HCT116 (cell line): ENCODE measurements at regions not wholly inside any gene's neighbourhood (a gene's known extent, or its start where the extent isn't known, plus 50 kb on each side); places are given as distances from the start of the nearest gene placed in this dataset.

Experiments
- ATAC-seq: fragments of 200-7000 bp; cut with Tn5 transposase; 2 replicates; pipeline ENCODE4 v1.9.1; 2020; ENCODE audit warnings: mild to moderate bottlenecking, moderate library complexity
- BruUV-seq: library from RNA; stranded (reverse); fragments of 400-500 nt; replicated peaks from 2 replicates; lab custom pipeline; 2021; lab: Mats Ljungman, UMichigan
- CTCF ChIA-PET: fragments of 300-600 bp; sonication (Branson Sonifier 250); formaldehyde crosslinking; loops from one replicate; lab custom pipeline; 2021; ENCODE audit warnings: antibody characterized with exemption; lab: Charles Lee
- POLR2A ChIA-PET: fragments of 300-600, 350-600 bp; sonication (Branson Sonifier 250); formaldehyde crosslinking; loops from one replicate; lab custom pipeline; 2021; ENCODE audit warnings: antibody characterized with exemption; lab: Charles Lee
- RAD21 ChIA-PET, 2 experiments: fragments of 300-600 bp; sonication (Branson Sonifier 250); formaldehyde crosslinking; loops; one replicate each; lab custom pipeline; 2023; ENCODE audit warnings: low total read pairs in 2 of 2; ENCODE audit not compliant: uncharacterized antibody in 2 of 2, unreplicated experiment in 2 of 2, low non-redundant PET in 1 of 2; lab: Charles Lee
- DNase-seq: peaks from one replicate; pipeline ENCODE4 v3.0.0-alpha.2; 2010; ENCODE audit warnings: low read depth, low spot score
- H2AFZ ChIP-seq: fragments of 200-600 bp; shearing (Covaris generic), sonication (generic); 2 replicates; pipeline ENCODE4 v1.6.1; 2017; ENCODE audit warnings: low read depth, mixed run types, mixed read lengths, antibody characterized with exemption, low read length; ENCODE audit not compliant: poor library complexity, severe bottlenecking
- H3K27ac ChIP-seq: 2 replicates; pipeline ENCODE4 v1.5.1; 2012; ENCODE audit warnings: low read depth, low read length
- H3K27me3 ChIP-seq: fragments of 200-600 bp; sonication (generic); 2 replicates; pipeline ENCODE4 v1.6.1; 2016; ENCODE audit warnings: mixed run types, low read length, mixed read lengths; ENCODE audit not compliant: insufficient read depth
- H3K36me3 ChIP-seq, 2 experiments: fragments of 200-500 bp in 1 of 2; fragments of 200-600 bp in 1 of 2; sonication (Bioruptor generic) in 1 of 2; sonication (generic) in 1 of 2; 2 replicates each; pipeline versions ENCODE4 v1.5.1 to v1.6.1; 2014 to 2016; ENCODE audit warnings: low read length in 2 of 2, inconsistent platforms in 1 of 2, mixed read lengths in 1 of 2, mixed run types in 1 of 2; ENCODE audit not compliant: insufficient read depth in 2 of 2, control insufficient read depth in 1 of 2
- H3K4me1 ChIP-seq, 2 experiments: fragments of 200-600 bp in 1 of 2; sonication (generic) in 1 of 2; 2 replicates each; pipeline versions ENCODE4 v1.5.1 to v1.6.1; 2012 to 2017; ENCODE audit warnings: low read length in 2 of 2, inconsistent platforms in 1 of 2, mild to moderate bottlenecking in 1 of 2, mixed read lengths in 1 of 2, mixed run types in 1 of 2, moderate library complexity in 1 of 2; ENCODE audit not compliant: insufficient read depth in 2 of 2, control insufficient read depth in 1 of 2
- H3K4me2 ChIP-seq: fragments of 200-600 bp; sonication (generic); 2 replicates; pipeline ENCODE4 v1.6.1; 2017; ENCODE audit warnings: mixed run types, low read length, mixed read lengths
- H3K4me3 ChIP-seq, 2 experiments: fragments of 200-600 bp in 1 of 2; sonication (generic) in 1 of 2; replicated peaks in 1 of 2; 2 replicates each; pipeline ENCODE4 v1.5.1; 2011 to 2016; ENCODE audit warnings: low read length in 2 of 2, control low read depth in 1 of 2, low read depth in 1 of 2, mild to moderate bottlenecking in 1 of 2, mixed read lengths in 1 of 2, mixed run types in 1 of 2
- H3K79me2 ChIP-seq: fragments of 200-600 bp; sonication (generic); 2 replicates; pipeline ENCODE4 v1.6.1; 2017; ENCODE audit warnings: mild to moderate bottlenecking, mixed run types, low read length, moderate library complexity, mixed read lengths; ENCODE audit not compliant: insufficient read depth
- H3K9ac ChIP-seq: fragments of 200-600 bp; sonication (generic); 2 replicates; pipeline ENCODE4 v1.6.1; 2016; ENCODE audit warnings: low read length, mixed read lengths
- H3K9me2 ChIP-seq: fragments of 200-600 bp; sonication (generic), shearing (Covaris generic); 2 replicates; pipeline ENCODE4 v1.6.1; 2017; ENCODE audit warnings: mixed run types, mild to moderate bottlenecking, moderate library complexity; ENCODE audit not compliant: insufficient read depth
- H3K9me3 ChIP-seq, 2 experiments: fragments of 200-500 bp in 1 of 2; fragments of 200-600 bp in 1 of 2; sonication (Bioruptor generic) in 1 of 2; sonication (generic) in 1 of 2; 2 replicates each; pipeline ENCODE4 v1.6.1; 2014 to 2017; ENCODE audit warnings: low read length in 2 of 2, mixed read lengths in 2 of 2, inconsistent platforms in 1 of 2, low read depth in 1 of 2, mild to moderate bottlenecking in 1 of 2, mixed run types in 1 of 2, moderate library complexity in 1 of 2; ENCODE audit not compliant: control insufficient read depth in 1 of 2, insufficient read depth in 1 of 2
- H4K20me1 ChIP-seq: fragments of 200-600 bp; sonication (generic), shearing (Covaris generic); 2 replicates; pipeline ENCODE4 v1.6.1; 2017; ENCODE audit warnings: mixed run types, mild to moderate bottlenecking, moderate library complexity; ENCODE audit not compliant: insufficient read depth
- CBX3 ChIP-seq: IDR thresholded peaks from 2 replicates; pipeline ENCODE4 v1.6.1; 2012; ENCODE audit warnings: low read depth
- CEBPB ChIP-seq: IDR thresholded peaks from 2 replicates; pipeline ENCODE4 v1.6.1; 2012; ENCODE audit warnings: low read depth
- EGR1 ChIP-seq: IDR thresholded peaks from 2 replicates; pipeline ENCODE4 v1.6.1; 2012; ENCODE audit warnings: low read depth
- EZH2 ChIP-seq: fragments of 200-600 bp; sonication (generic); IDR thresholded peaks from 2 replicates; pipeline ENCODE4 v1.6.1; 2017; ENCODE audit warnings: antibody characterized with exemption, mixed run types
- FOSL1 ChIP-seq: IDR thresholded peaks from 2 replicates; pipeline ENCODE4 v1.6.1; 2012; ENCODE audit warnings: low read depth
- POLR2A ChIP-seq: IDR thresholded peaks from 2 replicates; pipeline ENCODE4 v1.7.0; 2011; ENCODE audit warnings: borderline replicate concordance; ENCODE audit not compliant: insufficient read depth, insufficient read length; ENCODE audit errors: extremely low read depth
- POLR2AphosphoS5 ChIP-seq: IDR thresholded peaks from 2 replicates; pipeline ENCODE4 v1.6.1; 2011; ENCODE audit warnings: mild to moderate bottlenecking, low read depth, low read length, moderate library complexity
- RAD21 ChIP-seq: IDR thresholded peaks from 2 replicates; pipeline ENCODE4 v1.6.1; 2012; ENCODE audit warnings: low read depth, mild to moderate bottlenecking
- SIN3A ChIP-seq: IDR thresholded peaks from 2 replicates; pipeline ENCODE4 v1.6.1; 2012; ENCODE audit warnings: low read depth
- YY1 ChIP-seq: IDR thresholded peaks from 2 replicates; pipeline ENCODE4 v1.6.1; 2011; ENCODE audit warnings: low read length, low read depth, moderate library complexity, mild to moderate bottlenecking; ENCODE audit not compliant: insufficient replicate concordance; ENCODE audit errors: extremely low read depth
- intact Hi-C: fragments of 100-400 bp; cut with micrococcal nuclease; formaldehyde crosslinking; loops from 2 replicates; pipeline ENCODE4 v1.10.0; 2022
- TF ChIP-seq, protein P1 (sequence below), 3 experiments: fragments of 200-600 bp in 1 of 3; sonication (generic) in 1 of 3; IDR thresholded peaks in 2 of 3; conservative IDR thresholded peaks in 1 of 3; 2 replicates each; pipeline ENCODE4 v1.5.1; 2012 to 2017; ENCODE audit warnings: low read depth in 2 of 3, low read length in 2 of 3, antibody characterized with exemption in 1 of 3, borderline replicate concordance in 1 of 3, control low read depth in 1 of 3, mild to moderate bottlenecking in 1 of 3, mixed read lengths in 1 of 3, mixed run types in 1 of 3, moderate library complexity in 1 of 3; ENCODE audit not compliant: insufficient read depth in 1 of 3

DNA sequence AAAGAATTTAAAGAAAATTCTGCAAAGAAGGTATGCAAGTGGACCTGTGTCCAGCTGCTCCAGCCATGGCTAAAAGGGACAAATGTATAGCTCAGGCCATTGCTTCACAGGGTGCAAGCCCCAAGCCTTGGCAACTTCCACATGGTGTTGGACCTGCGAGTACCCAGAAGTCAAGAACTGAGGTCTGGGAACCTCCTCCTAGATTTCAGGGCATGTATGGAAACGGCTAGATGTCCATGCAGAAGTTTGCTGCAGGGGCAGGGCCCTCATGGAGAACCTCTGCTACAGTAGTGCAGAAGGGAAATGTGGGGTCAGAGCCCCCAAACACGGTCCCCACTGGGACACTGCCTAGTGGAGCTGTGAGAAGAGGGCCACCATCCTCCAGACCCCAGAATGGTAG, 284.0 kb upstream of the RAB6C start:
- no peak for ATAC-seq
- POLR2A ChIA-PET = no interaction called here

DNA sequence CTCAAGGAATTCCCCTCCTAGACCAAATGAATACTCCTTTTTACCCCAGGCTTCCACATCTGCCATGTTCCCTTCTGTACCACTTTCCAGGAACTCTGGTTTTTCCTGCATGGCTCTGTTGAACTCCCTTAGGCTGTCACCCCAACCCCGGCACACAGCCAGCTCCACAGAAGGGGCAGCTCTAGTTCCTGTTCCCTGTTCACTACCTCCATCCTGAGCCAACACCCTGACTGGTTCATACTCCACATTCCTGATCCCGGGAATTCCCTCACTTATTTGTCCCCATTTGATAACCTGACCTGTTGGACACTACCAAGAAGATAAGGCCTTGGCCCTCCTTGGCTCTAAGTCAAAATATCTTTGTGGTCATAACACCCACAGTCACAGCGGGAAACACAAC, 280.9 kb upstream of the RAB6C start:
- Histone ChIP-seq H3K9ac (no peak overlapping the region), H3K36me3 (no peaks in the 10 kb centered on the region), H3K79me2 (no peaks in the 10 kb centered on the region), H2AFZ (no peak overlapping the region), H3K27me3 (peaks cover 12% of the 10 kb centered on the region; the same call in 1 of the 2 replicates), H3K4me3 (no peak overlapping the region), H3K9me2 (no peaks in the 10 kb centered on the region; the same call in 1 of the 2 replicates), H3K27ac (no peak overlapping the region), H4K20me1 (no peaks in the 10 kb centered on the region), H3K4me2 (no peak overlapping the region), H3K4me1 (no peaks in the 10 kb centered on the region), H3K9me3 (no peaks in the 10 kb centered on the region)
- TF ChIP-seq, protein P1, sequence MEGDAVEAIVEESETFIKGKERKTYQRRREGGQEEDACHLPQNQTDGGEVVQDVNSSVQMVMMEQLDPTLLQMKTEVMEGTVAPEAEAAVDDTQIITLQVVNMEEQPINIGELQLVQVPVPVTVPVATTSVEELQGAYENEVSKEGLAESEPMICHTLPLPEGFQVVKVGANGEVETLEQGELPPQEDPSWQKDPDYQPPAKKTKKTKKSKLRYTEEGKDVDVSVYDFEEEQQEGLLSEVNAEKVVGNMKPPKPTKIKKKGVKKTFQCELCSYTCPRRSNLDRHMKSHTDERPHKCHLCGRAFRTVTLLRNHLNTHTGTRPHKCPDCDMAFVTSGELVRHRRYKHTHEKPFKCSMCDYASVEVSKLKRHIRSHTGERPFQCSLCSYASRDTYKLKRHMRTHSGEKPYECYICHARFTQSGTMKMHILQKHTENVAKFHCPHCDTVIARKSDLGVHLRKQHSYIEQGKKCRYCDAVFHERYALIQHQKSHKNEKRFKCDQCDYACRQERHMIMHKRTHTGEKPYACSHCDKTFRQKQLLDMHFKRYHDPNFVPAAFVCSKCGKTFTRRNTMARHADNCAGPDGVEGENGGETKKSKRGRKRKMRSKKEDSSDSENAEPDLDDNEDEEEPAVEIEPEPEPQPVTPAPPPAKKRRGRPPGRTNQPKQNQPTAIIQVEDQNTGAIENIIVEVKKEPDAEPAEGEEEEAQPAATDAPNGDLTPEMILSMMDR (IDR thresholded peaks at IDR 0.05 in 2 of 3, conservative IDR thresholded peaks at IDR 0.05 in 1 of 3; ENCODE audit: borderline replicate concordance in 1 of 3, insufficient read depth in 1 of 3, low read depth in 2 of 3, low read length in 2 of 3) = no peak
- TF ChIP-seq POLR2A (no peak), FOSL1 (no peak), RAD21 (no peak)
- ChIA-PET CTCF (no interaction called here), RAD21 (no interaction called here), POLR2A (no interaction called here)
- intact Hi-C loops = no loop called here
- ATAC-seq (no peak), DNase-seq (no peak)
- BruUV-seq = no TSS peak

More for the DNA sequence above, 284.0 kb upstream of the RAB6C start:
- no peaks in the 10 kb centered on the region for H3K79me2 ChIP-seq
- no peaks in the 10 kb centered on the region for H4K20me1 ChIP-seq
- H3K27me3 ChIP-seq = peaks cover 10% of the 10 kb centered on the region; the same call in 1 of the 2 replicates
- no peaks in the 10 kb centered on the region for H3K9me3 ChIP-seq
- no peak overlapping the region for H3K27ac ChIP-seq
- H3K36me3 ChIP-seq = no peaks in the 10 kb centered on the region
- no peak overlapping the region for H3K9ac ChIP-seq
- H2AFZ ChIP-seq = no peak overlapping the region
- no peak for DNase-seq
- BruUV-seq = no TSS peak
- H3K4me1 ChIP-seq = no peaks in the 10 kb centered on the region
- no peaks in the 10 kb centered on the region; the same call in 1 of the 2 replicates for H3K9me2 ChIP-seq
- ChIA-PET CTCF (no interaction called here), RAD21 (no interaction called here)
- no peak for TF ChIP-seq EZH2
- TF ChIP-seq CEBPB = no peak
- TF ChIP-seq YY1 = no peak
- TF ChIP-seq CBX3 = no peak
- no peak for TF ChIP-seq POLR2AphosphoS5
- TF ChIP-seq SIN3A = no peak
- no peak for TF ChIP-seq EGR1
- TF ChIP-seq FOSL1 = no peak
- H3K4me3 ChIP-seq = no peak overlapping the region
- intact Hi-C loops = no loop called here
- H3K4me2 ChIP-seq = no peak overlapping the region
